OCI-LY3 (cell line): ENCODE measurements at regions not wholly inside any gene's neighbourhood (a gene's known extent, or its start where the extent isn't known, plus 50 kb on each side); places are given as distances from the start of the nearest gene placed in this dataset.

Experiments used
- H2AFZ ChIP-seq: fragments of 200-600, 300-600 bp; shearing (Covaris generic); 2 replicates; pipeline ENCODE4 v1.6.0; 2014; ENCODE audit warnings: antibody characterized with exemption, low read depth, low read length
- H3K27ac ChIP-seq: fragments of 200-600, 300-600 bp; sonication (generic); 2 replicates; pipeline ENCODE4 v1.5.1; 2014; ENCODE audit warnings: mild to moderate bottlenecking, low read length, moderate library complexity, mixed read lengths
- H3K27me3 ChIP-seq: fragments of 200-600, 300-600 bp; sonication (generic); 2 replicates; pipeline ENCODE4 v1.6.1; 2014; ENCODE audit warnings: low read depth, low read length, mixed read lengths
- H3K36me3 ChIP-seq: fragments of 200-600, 300-600 bp; sonication (generic); replicated peaks from 2 replicates; pipeline ENCODE3; 2014; ENCODE audit warnings: low read depth, low read length, mixed read lengths
- H3K4me1 ChIP-seq: fragments of 300-600, 200-600 bp; sonication (generic); 2 replicates; pipeline ENCODE4 v1.6.1; 2014; ENCODE audit warnings: low read length, mixed read lengths
- H3K4me2 ChIP-seq: fragments of 200-600, 300-600 bp; sonication (generic); 2 replicates; pipeline ENCODE4 v1.6.1; 2014; ENCODE audit warnings: low read length, mixed read lengths
- H3K4me3 ChIP-seq: fragments of 300-600, 200-600 bp; sonication (generic); 2 replicates; pipeline ENCODE4 v1.5.1; 2014; ENCODE audit warnings: antibody characterized with exemption, mild to moderate bottlenecking, low read length, moderate library complexity
- H3K79me2 ChIP-seq: fragments of 300-600, 200-600 bp; shearing (Covaris generic); 2 replicates; pipeline ENCODE4 v1.6.1; 2014; ENCODE audit warnings: mild to moderate bottlenecking, low read length, mixed read lengths
- H3K9ac ChIP-seq: fragments of 300-600, 200-600 bp; shearing (Covaris generic); 2 replicates; pipeline ENCODE4 v1.6.0; 2014; ENCODE audit warnings: mild to moderate bottlenecking, low read length, moderate library complexity
- H3K9me3 ChIP-seq: fragments of 200-600, 300-600 bp; shearing (Covaris generic); 2 replicates; pipeline ENCODE4 v1.6.1; 2014; ENCODE audit warnings: low read length, mixed read lengths; ENCODE audit not compliant: insufficient read depth
- H4K20me1 ChIP-seq: fragments of 200-600, 300-600 bp; sonication (generic); 2 replicates; pipeline ENCODE4 v1.6.1; 2016; ENCODE audit warnings: low read length, mixed read lengths; ENCODE audit not compliant: insufficient read depth
- CTCF ChIP-seq: fragments of 200-600, 300-600 bp; sonication (generic); IDR thresholded peaks from 2 replicates; pipeline ENCODE4 v1.5.1; 2014; ENCODE audit warnings: antibody characterized with exemption, low read length, low read depth
- EZH2phosphoT487 ChIP-seq: fragments of 200-600 bp; shearing (Covaris generic); IDR thresholded peaks from 2 replicates; pipeline ENCODE4 v1.6.1; 2018; ENCODE audit warnings: antibody characterized with exemption, mixed run types, low read depth

- TF ChIP-seq EZH2phosphoT487 (no peak), CTCF (no peak)
- H3K4me1 ChIP-seq: no peaks in the 10 kb centered on the region
- no peaks in the 10 kb centered on the region for H3K79me2 ChIP-seq
- H3K9ac ChIP-seq: no peak overlapping the region
- H3K9me3 ChIP-seq: no peaks in the 10 kb centered on the region
- no peaks in the 10 kb centered on the region for H3K27me3 ChIP-seq
- H3K27ac ChIP-seq: no peak overlapping the region
- no peak overlapping the region for H3K4me2 ChIP-seq
- H2AFZ ChIP-seq: no peak overlapping the region
- no peaks in the 10 kb centered on the region for H4K20me1 ChIP-seq
- H3K4me3 ChIP-seq: no peak overlapping the region
- H3K36me3 ChIP-seq: no peaks in the 10 kb centered on the region
These were observed 376.7 kb downstream of the ALG10 start for GRCh38 chr12:34398706-34399630.

GRCh38 chr12:34399631-34400410 lies 377.5 kb downstream of the ALG10 start:
- H3K36me3 ChIP-seq: no peaks in the 10 kb centered on the region
- no peaks in the 10 kb centered on the region for H4K20me1 ChIP-seq
- H3K9ac ChIP-seq: no peak overlapping the region
- H3K9me3 ChIP-seq: no peaks in the 10 kb centered on the region
- H3K27me3 ChIP-seq: no peaks in the 10 kb centered on the region
- TF ChIP-seq CTCF (no peak), EZH2phosphoT487 (no peak)
- H3K4me2 ChIP-seq: no peak overlapping the region
- H3K27ac ChIP-seq: no peak overlapping the region
- H3K4me1 ChIP-seq: no peaks in the 10 kb centered on the region
- H3K79me2 ChIP-seq: no peaks in the 10 kb centered on the region
- no peak overlapping the region for H2AFZ ChIP-seq
- no peak overlapping the region for H3K4me3 ChIP-seq

- no peak for TF ChIP-seq EZH2phosphoT487
These were observed 378.1 kb downstream of the ALG10 start for GRCh38 chr12:34400411-34400881.

GRCh38 chr12:34400986-34401658 lies 378.8 kb downstream of the ALG10 start:
- Histone ChIP-seq H3K36me3 (no peaks in the 10 kb centered on the region), H4K20me1 (no peaks in the 10 kb centered on the region), H3K79me2 (no peaks in the 10 kb centered on the region), H3K4me1 (no peaks in the 10 kb centered on the region), H3K9me3 (no peaks in the 10 kb centered on the region), H2AFZ (no peak overlapping the region), H3K27ac (no peak overlapping the region), H3K4me3 (no peak overlapping the region), H3K4me2 (no peak overlapping the region), H3K9ac (no peak overlapping the region), H3K27me3 (no peaks in the 10 kb centered on the region)
- TF ChIP-seq CTCF (no peak), EZH2phosphoT487 (no peak)

More at GRCh38 chr12:34400411-34400881, 378.1 kb downstream of the ALG10 start:
- H3K36me3 ChIP-seq: no peaks in the 10 kb centered on the region
- H3K4me1 ChIP-seq: no peaks in the 10 kb centered on the region
- H3K79me2 ChIP-seq: no peaks in the 10 kb centered on the region
- no peak overlapping the region for H2AFZ ChIP-seq
- H3K27me3 ChIP-seq: no peaks in the 10 kb centered on the region
- no peak overlapping the region for H3K4me2 ChIP-seq
- no peak overlapping the region for H3K4me3 ChIP-seq
- H3K9me3 ChIP-seq: no peaks in the 10 kb centered on the region
- H3K27ac ChIP-seq: no peak overlapping the region
- H3K9ac ChIP-seq: no peak overlapping the region
- H4K20me1 ChIP-seq: no peaks in the 10 kb centered on the region
